Ishikawa (cell line): ENCODE measurements at regions not wholly inside any gene's neighbourhood (a gene's known extent, or its start where the extent isn't known, plus 50 kb on each side); places are given as distances from the start of the nearest gene placed in this dataset.

Source experiments
- CEBPB ChIP-seq: IDR thresholded peaks from 2 replicates; pipeline ENCODE4 v1.6.1; 2012
- EGR1 ChIP-seq: IDR thresholded peaks from 2 replicates; pipeline ENCODE4 v1.6.1; 2012
- EP300 ChIP-seq: IDR thresholded peaks from 2 replicates; pipeline ENCODE4 v1.6.1; 2012; ENCODE audit warnings: borderline replicate concordance
- RAD21 ChIP-seq: IDR thresholded peaks from 2 replicates; pipeline ENCODE4 v1.6.1; 2012; ENCODE audit warnings: low read depth
- TCF12 ChIP-seq: IDR thresholded peaks from 2 replicates; pipeline ENCODE4 v1.6.1; 2012; ENCODE audit warnings: low read depth
- TEAD4 ChIP-seq: IDR thresholded peaks from 2 replicates; pipeline ENCODE4 v1.6.1; 2012
- YY1 ChIP-seq: IDR thresholded peaks from 2 replicates; pipeline ENCODE4 v1.6.1; 2012; ENCODE audit warnings: low read depth
- ZBTB7A ChIP-seq: IDR thresholded peaks from 2 replicates; pipeline ENCODE4 v1.6.1; 2012; ENCODE audit warnings: low read depth
- TF ChIP-seq, protein P1 (sequence below): IDR thresholded peaks from 2 replicates; pipeline ENCODE4 v1.6.1; 2012; ENCODE audit warnings: low read depth, mild to moderate bottlenecking
- TF ChIP-seq, protein P2 (sequence below): IDR thresholded peaks from 2 replicates; pipeline ENCODE4 v1.6.1; 2012

DNA sequence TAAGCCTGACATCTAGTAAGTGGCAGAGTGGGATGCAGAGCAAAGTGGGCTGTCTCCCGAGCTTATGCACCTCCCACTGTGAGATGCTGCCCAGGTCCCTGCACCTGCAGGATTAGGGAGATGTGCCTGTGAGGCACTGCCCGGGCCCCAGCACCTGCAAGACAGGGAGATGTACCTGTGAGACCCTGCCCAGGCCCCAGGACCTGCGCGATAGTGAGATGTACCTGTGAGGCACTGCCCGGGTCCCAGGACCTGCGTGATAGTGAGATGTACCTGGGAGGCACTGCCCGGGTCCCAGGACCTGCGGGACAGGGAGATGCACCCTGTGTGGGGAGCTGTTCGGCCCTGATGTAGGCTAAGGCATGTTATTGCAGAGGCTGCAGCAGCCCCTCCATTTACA lies 622.8 kb downstream of the PTPRU start:
- TF ChIP-seq YY1: no peak
- no peak for TF ChIP-seq EP300
- no peak for TF ChIP-seq ZBTB7A
- no peak for TF ChIP-seq TCF12
- TF ChIP-seq RAD21: no peak
- TF ChIP-seq, protein P1, sequence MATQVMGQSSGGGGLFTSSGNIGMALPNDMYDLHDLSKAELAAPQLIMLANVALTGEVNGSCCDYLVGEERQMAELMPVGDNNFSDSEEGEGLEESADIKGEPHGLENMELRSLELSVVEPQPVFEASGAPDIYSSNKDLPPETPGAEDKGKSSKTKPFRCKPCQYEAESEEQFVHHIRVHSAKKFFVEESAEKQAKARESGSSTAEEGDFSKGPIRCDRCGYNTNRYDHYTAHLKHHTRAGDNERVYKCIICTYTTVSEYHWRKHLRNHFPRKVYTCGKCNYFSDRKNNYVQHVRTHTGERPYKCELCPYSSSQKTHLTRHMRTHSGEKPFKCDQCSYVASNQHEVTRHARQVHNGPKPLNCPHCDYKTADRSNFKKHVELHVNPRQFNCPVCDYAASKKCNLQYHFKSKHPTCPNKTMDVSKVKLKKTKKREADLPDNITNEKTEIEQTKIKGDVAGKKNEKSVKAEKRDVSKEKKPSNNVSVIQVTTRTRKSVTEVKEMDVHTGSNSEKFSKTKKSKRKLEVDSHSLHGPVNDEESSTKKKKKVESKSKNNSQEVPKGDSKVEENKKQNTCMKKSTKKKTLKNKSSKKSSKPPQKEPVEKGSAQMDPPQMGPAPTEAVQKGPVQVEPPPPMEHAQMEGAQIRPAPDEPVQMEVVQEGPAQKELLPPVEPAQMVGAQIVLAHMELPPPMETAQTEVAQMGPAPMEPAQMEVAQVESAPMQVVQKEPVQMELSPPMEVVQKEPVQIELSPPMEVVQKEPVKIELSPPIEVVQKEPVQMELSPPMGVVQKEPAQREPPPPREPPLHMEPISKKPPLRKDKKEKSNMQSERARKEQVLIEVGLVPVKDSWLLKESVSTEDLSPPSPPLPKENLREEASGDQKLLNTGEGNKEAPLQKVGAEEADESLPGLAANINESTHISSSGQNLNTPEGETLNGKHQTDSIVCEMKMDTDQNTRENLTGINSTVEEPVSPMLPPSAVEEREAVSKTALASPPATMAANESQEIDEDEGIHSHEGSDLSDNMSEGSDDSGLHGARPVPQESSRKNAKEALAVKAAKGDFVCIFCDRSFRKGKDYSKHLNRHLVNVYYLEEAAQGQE: no peak
- TF ChIP-seq EGR1: no peak
- no peak for TF ChIP-seq TEAD4
- TF ChIP-seq CEBPB: no peak
- TF ChIP-seq, protein P2, sequence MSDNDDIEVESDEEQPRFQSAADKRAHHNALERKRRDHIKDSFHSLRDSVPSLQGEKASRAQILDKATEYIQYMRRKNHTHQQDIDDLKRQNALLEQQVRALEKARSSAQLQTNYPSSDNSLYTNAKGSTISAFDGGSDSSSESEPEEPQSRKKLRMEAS: no peak
